ENCODE measurements at regions not wholly inside any gene's neighbourhood (a gene's known extent, or its start where the extent isn't known, plus 50 kb on each side); places are given as distances from the start of the nearest gene placed in this dataset.

DNA sequence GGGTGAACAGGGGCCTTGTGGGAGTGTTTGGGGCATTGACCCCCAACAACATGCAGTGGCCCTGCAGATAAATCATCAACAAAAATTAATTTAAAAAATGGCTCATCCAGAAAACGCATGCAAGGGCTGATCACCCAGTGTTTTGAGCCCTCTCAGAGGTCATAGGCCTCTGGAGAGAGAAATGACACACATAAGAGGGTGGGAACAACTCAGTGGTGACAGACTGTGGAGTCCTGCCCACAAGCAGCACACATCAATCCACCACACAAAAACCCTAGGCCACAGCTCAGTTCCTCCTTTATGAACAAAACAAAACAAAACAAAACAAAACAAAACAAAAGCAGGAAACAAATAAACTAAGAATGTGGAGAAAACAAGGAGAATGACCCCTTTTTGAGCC, 351.7 kb upstream of the SPHKAP start:
- DNase-seq (ENCODE audit: low read depth): no peak
- TF ChIP-seq, protein P1, sequence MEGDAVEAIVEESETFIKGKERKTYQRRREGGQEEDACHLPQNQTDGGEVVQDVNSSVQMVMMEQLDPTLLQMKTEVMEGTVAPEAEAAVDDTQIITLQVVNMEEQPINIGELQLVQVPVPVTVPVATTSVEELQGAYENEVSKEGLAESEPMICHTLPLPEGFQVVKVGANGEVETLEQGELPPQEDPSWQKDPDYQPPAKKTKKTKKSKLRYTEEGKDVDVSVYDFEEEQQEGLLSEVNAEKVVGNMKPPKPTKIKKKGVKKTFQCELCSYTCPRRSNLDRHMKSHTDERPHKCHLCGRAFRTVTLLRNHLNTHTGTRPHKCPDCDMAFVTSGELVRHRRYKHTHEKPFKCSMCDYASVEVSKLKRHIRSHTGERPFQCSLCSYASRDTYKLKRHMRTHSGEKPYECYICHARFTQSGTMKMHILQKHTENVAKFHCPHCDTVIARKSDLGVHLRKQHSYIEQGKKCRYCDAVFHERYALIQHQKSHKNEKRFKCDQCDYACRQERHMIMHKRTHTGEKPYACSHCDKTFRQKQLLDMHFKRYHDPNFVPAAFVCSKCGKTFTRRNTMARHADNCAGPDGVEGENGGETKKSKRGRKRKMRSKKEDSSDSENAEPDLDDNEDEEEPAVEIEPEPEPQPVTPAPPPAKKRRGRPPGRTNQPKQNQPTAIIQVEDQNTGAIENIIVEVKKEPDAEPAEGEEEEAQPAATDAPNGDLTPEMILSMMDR (IDR thresholded peaks at IDR 0.05; ENCODE audit: insufficient read depth, low read length, poor library complexity, severe bottlenecking): no peak
- H3K27me3 ChIP-seq (ENCODE audit: control insufficient read depth, insufficient read depth, low read length): no peaks in the 10 kb centered on the region
- H3K4me3 ChIP-seq (ENCODE audit: low read depth, low read length): no peak overlapping the region
- H3K36me3 ChIP-seq (ENCODE audit: control insufficient read depth, insufficient read depth, low read length): no peaks in the 10 kb centered on the region

DNA sequence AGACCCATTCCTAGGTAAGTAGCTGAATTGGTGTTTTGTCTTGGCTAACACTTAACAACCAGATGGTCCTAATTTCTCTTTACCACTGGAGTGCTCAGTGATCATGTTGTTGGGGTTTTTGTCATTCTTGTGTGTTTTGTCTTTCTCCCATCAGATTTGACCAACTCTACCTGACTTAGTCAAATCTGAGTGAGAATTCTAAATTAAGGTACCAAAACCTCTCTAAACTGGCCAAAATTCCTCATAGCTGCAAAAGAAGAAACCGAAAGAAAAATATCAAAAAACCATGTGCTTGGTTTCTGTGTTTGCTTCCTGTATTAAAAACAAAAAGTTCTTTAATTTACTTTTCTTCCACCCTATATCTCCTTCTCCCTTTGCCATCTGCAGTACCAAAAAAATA, 350.7 kb upstream of the SPHKAP start:
- DNase-seq (ENCODE audit: low read depth): no peak
- no peaks in the 10 kb centered on the region for H3K36me3 ChIP-seq (ENCODE audit: control insufficient read depth, insufficient read depth, low read length)
- no peaks in the 10 kb centered on the region for H3K27me3 ChIP-seq (ENCODE audit: control insufficient read depth, insufficient read depth, low read length)
- H3K4me3 ChIP-seq (ENCODE audit: low read depth, low read length): no peak overlapping the region
- TF ChIP-seq, protein P1 (IDR thresholded peaks at IDR 0.05; ENCODE audit: insufficient read depth, low read length, poor library complexity, severe bottlenecking): no peak

DNA sequence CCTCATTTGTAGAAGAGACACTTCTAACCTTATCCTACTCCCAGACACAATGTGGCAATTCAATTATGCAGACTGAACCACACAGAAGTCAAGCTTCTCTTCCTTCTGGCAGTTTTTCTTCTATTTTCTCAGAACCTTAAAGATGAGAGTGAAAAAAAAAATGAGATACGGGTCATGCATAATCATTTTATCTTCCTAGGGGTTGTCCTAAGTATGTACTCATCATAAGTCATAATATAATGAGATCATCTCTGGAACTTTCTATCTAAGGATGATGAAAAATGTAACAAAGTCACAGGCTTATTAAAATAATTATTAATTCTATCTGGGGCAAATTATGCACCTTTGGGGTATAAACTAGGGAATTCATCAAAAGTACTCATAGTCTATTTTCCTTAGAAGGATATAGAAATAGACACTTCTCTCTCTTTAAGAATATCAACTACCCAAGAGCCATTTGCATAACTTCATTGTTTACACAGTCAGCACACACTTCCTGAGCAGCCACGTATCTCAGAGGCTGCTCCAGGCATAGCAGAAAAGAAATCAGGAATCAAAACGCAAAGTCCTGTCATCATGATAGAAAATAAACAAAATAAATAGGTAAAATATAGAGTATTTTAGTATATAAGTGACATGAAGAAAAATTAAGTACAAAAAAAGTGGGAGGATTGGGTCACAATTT, 345.9 kb upstream of the SPHKAP start:
- Histone ChIP-seq H3K4me3 (ENCODE audit: low read depth, low read length) (no peak overlapping the region), H3K36me3 (ENCODE audit: control insufficient read depth, insufficient read depth, low read length) (no peaks in the 10 kb centered on the region), H3K27me3 (ENCODE audit: control insufficient read depth, insufficient read depth, low read length) (no peaks in the 10 kb centered on the region)
- TF ChIP-seq, protein P1 (IDR thresholded peaks at IDR 0.05; ENCODE audit: insufficient read depth, low read length, poor library complexity, severe bottlenecking): no peak
- no peak for DNase-seq (ENCODE audit: low read depth)

DNA sequence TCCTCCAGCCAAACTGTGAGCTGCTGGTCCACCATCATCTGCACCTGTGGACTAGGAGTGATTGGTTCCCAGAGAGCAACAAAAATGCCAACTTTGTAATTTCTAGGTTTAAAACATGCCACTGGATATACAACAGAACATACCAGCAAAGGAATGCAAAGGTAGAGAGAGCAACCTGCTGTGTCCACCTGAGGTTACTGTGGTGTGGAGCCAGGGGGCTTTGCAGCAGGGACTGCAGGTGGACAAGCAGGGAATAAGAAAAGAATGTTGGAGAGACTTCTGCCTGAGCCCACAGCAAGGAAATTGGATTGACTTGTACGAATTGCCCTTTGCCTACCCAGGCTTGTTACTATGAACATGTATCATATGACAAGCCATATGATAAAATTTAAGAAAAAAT, 345.2 kb upstream of the SPHKAP start:
- no peak for DNase-seq (ENCODE audit: low read depth)
- Histone ChIP-seq H3K27me3 (ENCODE audit: control insufficient read depth, insufficient read depth, low read length) (no peaks in the 10 kb centered on the region), H3K36me3 (ENCODE audit: control insufficient read depth, insufficient read depth, low read length) (no peaks in the 10 kb centered on the region), H3K4me3 (ENCODE audit: low read depth, low read length) (no peak overlapping the region)
- TF ChIP-seq, protein P1 (IDR thresholded peaks at IDR 0.05; ENCODE audit: insufficient read depth, low read length, poor library complexity, severe bottlenecking): no peak

DNA sequence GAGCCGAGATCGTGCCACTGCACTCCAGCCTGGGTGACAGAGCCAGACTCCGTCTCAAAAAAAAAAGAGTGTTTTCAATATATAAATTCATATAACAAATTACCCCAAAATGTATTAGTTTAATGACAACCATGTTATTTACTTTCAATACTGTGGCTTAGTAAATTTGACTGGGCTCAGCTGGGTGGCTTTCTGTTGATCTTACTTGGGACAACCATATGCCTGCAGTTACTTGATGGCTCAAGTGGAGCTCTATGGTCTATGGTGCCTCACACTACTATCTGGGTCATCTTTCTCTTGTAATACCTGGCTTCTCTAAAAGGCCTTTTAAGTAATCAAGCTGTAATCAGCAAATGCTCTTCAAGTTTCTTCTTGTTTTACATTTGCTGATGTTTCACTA, 341.5 kb upstream of the SPHKAP start:
- Histone ChIP-seq H3K36me3 (ENCODE audit: control insufficient read depth, insufficient read depth, low read length) (no peaks in the 10 kb centered on the region), H3K27me3 (ENCODE audit: control insufficient read depth, insufficient read depth, low read length) (no peaks in the 10 kb centered on the region), H3K4me3 (ENCODE audit: low read depth, low read length) (no peak overlapping the region)
- TF ChIP-seq, protein P1 (IDR thresholded peaks at IDR 0.05; ENCODE audit: insufficient read depth, low read length, poor library complexity, severe bottlenecking): no peak
- DNase-seq (ENCODE audit: low read depth): no peak

DNA sequence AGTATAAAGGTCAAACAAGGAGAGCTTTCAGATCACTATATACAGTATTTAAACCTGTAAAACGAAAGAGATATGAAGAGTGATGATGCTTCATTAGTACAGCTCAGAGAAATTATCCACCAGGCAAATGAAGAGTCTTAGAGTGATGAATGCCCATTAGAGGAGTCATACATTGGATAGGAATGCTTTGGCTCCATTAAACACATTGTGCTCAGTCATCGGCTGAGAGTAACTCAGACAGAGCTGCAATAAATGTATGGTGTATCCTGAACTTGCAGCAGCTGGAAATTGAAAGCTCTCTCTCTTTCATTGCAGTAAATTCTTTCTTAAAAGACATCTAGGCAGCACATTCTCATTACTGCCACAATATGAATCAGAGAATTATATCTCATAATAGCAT, 340.8 kb upstream of the SPHKAP start:
- Histone ChIP-seq H3K4me3 (ENCODE audit: low read depth, low read length) (no peak overlapping the region), H3K36me3 (ENCODE audit: control insufficient read depth, insufficient read depth, low read length) (no peaks in the 10 kb centered on the region), H3K27me3 (ENCODE audit: control insufficient read depth, insufficient read depth, low read length) (no peaks in the 10 kb centered on the region)
- no peak for DNase-seq (ENCODE audit: low read depth)
- TF ChIP-seq, protein P1 (IDR thresholded peaks at IDR 0.05; ENCODE audit: insufficient read depth, low read length, poor library complexity, severe bottlenecking): no peak
